Naive B cell (primary cell): ENCODE measurements at regions not wholly inside any gene's neighbourhood (a gene's known extent, or its start where the extent isn't known, plus 50 kb on each side); places are given as distances from the start of the nearest gene placed in this dataset.

ENCODE experiments used
- ATAC-seq, 2 donors: fragments of 150-1000 bp; cut with Tn5 transposase; 2 replicates each; pipeline ENCODE4 v1.10.0; 2021; ENCODE audit warnings: low read depth in 2 of 2, mild to moderate bottlenecking in 2 of 2, moderate library complexity in 2 of 2
- DNase-seq: peaks from one replicate; pipeline ENCODE4 v3.0.0; 2022
- H3K27ac Mint-ChIP-seq, 6 donors: one replicate each; pipeline ENCODE4 v1.8.0; 2020 to 2022; ENCODE audit warnings: mild to moderate bottlenecking in 6 of 6, mixed read lengths in 6 of 6, moderate library complexity in 5 of 6, inconsistent platforms in 2 of 6
- H3K27me3 Mint-ChIP-seq, 3 donors: one replicate each; pipeline ENCODE4 v1.8.0; 2021 to 2022; ENCODE audit warnings: mixed read lengths in 3 of 3, mild to moderate bottlenecking in 1 of 3
- H3K36me3 Mint-ChIP-seq, 2 donors: one replicate each; pipeline ENCODE4 v1.8.0; 2020 to 2022; ENCODE audit warnings: mixed read lengths in 2 of 2, inconsistent platforms in 1 of 2, mild to moderate bottlenecking in 1 of 2
- H3K4me1 Mint-ChIP-seq, 3 donors: one replicate each; pipeline ENCODE4 v1.8.0; 2020 to 2022; ENCODE audit warnings: mixed read lengths in 3 of 3, inconsistent platforms in 1 of 3, mild to moderate bottlenecking in 1 of 3, moderate library complexity in 1 of 3
- H3K4me3 Mint-ChIP-seq, 8 donors: one replicate each; pipeline ENCODE4 v1.8.0; 2020 to 2022; ENCODE audit warnings: mild to moderate bottlenecking in 8 of 8, mixed read lengths in 8 of 8, moderate library complexity in 8 of 8, inconsistent platforms in 2 of 8
- H3K9me3 Mint-ChIP-seq, 7 donors: one replicate each; pipeline ENCODE4 v1.8.0; 2020 to 2022; ENCODE audit warnings: mixed read lengths in 7 of 7, mild to moderate bottlenecking in 5 of 7, inconsistent platforms in 2 of 7, moderate library complexity in 1 of 7

DNA sequence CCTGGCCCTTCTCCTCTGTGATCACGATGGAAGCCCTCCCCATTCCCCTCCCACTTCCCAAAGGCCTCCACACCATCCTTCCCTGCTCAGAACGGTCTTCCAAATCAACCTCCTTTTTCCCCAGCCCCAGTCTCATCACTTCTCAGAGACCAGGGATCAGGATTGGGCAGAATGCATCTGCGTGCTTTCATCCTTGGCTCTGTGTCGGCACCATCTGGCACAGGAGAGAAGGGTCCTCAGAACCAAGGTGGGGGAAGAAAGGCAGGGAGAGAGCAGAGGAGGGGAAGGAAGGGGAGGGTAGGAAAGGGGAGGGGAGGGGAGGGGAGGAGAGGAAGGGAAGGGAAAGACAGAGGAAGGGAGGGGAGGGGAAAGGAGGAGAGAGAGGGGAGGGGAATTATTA, 52.4 kb upstream of the FICD start:
- no peak for DNase-seq
- no peak overlapping the region for H3K4me3 Mint-ChIP-seq
- H3K9me3 Mint-ChIP-seq: peaks cover 0 to 2% (median 0%) of the 10 kb centered on the region in 7 donors
- ATAC-seq: no peak
- no peaks in the 10 kb centered on the region for H3K4me1 Mint-ChIP-seq
- no peaks in the 10 kb centered on the region for H3K36me3 Mint-ChIP-seq
- H3K27ac Mint-ChIP-seq: peak overlapping the region in 1 of 6 donors; percentile 84
- H3K27me3 Mint-ChIP-seq: peaks cover 41 to 52% (median 49%) of the 10 kb centered on the region in 3 donors

DNA sequence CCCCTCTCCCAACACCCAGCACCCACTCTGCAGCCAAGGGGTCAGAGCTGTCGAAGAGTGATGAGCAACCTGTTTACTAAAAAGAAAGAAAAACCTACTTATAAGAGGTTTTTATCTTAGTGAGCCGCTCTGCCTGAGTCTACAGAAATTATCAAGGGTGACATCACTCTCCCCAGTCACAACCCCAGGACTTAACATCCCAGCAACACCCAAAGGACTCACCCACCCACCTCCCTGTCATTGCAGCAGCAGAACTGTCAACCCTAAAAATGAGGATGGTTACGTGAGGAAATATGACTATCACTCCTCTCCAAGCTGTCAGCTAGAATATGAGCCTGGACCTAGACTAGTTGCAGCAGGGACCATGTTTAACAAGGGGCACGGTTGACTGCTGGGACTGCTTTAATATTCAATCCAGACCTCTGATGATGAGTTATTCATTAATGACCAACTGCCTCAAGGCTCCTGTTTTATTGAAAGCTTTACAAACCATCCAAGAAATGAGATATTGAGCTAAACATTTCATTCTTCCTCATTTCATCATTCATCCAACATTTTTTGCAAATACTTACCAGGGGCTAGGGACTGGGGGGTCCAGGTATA, 53.9 kb upstream of the FICD start:
- Mint-ChIP-seq H3K4me3 (no peak overlapping the region), H3K9me3 (peaks cover 0 to 3% (median 0%) of the 10 kb centered on the region in 7 donors), H3K36me3 (no peaks in the 10 kb centered on the region), H3K4me1 (no peaks in the 10 kb centered on the region), H3K27ac (no peak overlapping the region), H3K27me3 (peaks cover 32 to 42% (median 39%) of the 10 kb centered on the region in 3 donors)
- ATAC-seq: no peak
- no peak for DNase-seq

DNA sequence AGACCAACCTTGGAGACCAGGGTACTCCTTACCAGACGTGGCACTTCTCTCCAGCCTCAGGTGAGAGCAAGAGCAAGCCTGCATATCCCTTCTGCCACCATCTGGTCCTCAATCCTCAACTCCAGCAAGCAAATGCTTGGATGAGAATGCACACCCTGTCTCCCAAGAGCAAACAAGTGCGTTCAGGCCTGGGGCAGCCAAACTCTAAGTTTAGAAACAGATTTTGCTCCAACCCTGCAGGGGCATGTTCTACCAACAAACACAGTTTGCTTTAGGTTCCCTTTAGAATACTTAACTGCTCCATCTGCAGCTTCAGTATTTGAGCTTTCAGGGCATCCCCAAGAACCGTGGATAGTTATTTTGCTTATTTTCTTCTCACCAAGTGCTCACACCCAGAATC, 55.9 kb upstream of the FICD start:
- peaks cover 0 to 3% (median 1%) of the 10 kb centered on the region in 7 donors for H3K9me3 Mint-ChIP-seq
- no peak for ATAC-seq
- H3K27ac Mint-ChIP-seq: peak overlapping the region in 1 of 6 donors; percentile 12
- peaks cover 34 to 42% (median 38%) of the 10 kb centered on the region in 3 donors for H3K27me3 Mint-ChIP-seq
- no peaks in the 10 kb centered on the region for H3K4me1 Mint-ChIP-seq
- no peak for DNase-seq
- no peak overlapping the region for H3K4me3 Mint-ChIP-seq
- H3K36me3 Mint-ChIP-seq: no peaks in the 10 kb centered on the region

DNA sequence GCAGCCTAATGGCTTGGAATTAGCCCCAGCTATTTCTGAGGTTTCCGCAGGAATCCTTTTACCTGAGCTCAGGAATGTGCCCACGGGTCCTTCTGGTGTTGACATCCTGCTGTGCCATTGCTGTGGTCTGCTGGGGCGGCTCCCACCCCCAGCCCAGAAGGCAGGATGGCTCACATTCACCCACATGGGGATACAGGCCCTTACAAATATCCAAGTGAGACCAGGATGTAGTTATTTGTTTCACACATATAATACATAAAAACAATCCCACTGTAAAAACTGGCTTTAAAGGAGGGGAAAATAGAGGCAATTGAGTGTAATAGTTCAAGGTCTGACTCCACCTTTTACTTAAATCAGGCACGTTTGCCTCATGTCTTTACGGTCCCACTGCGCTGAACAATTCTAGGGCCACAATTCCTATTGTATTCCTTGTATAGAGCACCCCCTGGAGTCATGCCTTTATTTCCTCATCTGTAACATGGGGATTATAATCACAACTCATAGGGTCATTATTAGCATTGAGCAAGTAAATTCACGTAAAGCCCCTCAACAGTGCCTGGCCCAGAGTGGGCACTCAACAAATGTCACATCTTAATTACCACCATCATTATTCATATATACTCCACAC, 57.2 kb upstream of the FICD start:
- no peak for ATAC-seq
- no peak overlapping the region for H3K27ac Mint-ChIP-seq

DNA sequence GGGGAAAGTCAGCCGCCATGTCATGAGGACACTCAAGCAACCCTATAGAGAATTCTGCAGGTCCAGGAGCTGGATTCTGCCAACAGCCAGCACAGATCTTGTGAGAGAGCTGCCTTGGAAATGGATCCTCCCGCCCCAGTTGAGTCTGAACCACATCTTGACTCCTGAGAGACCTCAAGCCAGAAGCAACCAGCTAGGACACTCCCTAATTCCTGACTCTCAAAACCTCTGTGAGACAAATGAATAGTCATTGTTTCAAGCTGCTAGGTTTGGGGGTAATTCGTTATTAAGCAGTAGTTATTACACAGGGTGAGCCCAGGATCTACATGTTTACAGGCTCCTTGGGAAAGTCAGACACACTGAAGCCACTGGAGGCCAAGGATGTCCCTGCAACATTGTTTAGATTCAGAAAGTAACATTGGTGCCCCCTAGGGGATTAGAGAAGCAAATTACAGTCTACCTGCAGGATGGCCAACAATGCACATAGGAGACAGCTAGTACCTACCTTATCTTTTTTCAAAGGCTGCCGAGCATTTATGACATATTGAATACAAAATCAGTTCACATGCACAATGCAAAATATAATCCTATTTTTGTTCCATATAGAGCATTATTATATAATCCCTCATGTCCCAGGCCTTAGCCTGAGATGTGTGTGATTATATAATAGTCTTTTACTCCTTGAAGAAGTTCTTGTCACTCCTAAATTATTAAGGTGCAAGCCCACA, 57.9 kb upstream of the FICD start:
- Mint-ChIP-seq H3K4me1 (no peaks in the 10 kb centered on the region), H3K36me3 (no peaks in the 10 kb centered on the region), H3K4me3 (peak overlapping the region in 2 of 8 donors; percentile 4 to 37), H3K27ac (no peak overlapping the region), H3K27me3 (peaks cover 28 to 36% (median 31%) of the 10 kb centered on the region in 3 donors), H3K9me3 (peaks cover 0 to 3% (median 1%) of the 10 kb centered on the region in 7 donors)
- DNase-seq: peak; percentile 7
- ATAC-seq: no peak

More for the DNA sequence above, 57.2 kb upstream of the FICD start:
- H3K9me3 Mint-ChIP-seq: peaks cover 0 to 3% (median 1%) of the 10 kb centered on the region in 7 donors
- no peaks in the 10 kb centered on the region for H3K36me3 Mint-ChIP-seq
- no peak overlapping the region for H3K4me3 Mint-ChIP-seq
- peaks cover 31 to 32% (median 31%) of the 10 kb centered on the region in 3 donors for H3K27me3 Mint-ChIP-seq
- H3K4me1 Mint-ChIP-seq: no peaks in the 10 kb centered on the region
- no peak for DNase-seq

DNA sequence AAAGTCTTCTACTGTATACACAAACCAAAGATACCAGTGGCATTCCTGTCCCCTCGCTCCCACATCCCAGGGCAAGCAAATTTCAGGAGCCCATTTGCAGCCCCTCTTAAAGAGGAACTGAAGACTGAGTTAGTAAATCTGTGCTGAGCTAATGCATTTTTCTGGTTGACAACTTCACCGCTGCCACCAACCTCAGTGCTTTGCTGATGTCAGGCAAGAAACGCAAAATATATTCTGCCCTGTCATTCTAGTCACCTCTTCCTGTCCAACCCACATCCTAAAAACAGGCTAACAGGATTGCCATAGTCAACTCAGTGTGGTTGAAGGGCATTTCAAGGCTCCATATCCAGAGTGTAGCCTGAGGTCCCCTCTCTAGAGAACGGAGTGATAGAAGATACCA, 59.4 kb upstream of the FICD start:
- H3K36me3 Mint-ChIP-seq: no peaks in the 10 kb centered on the region
- ATAC-seq (no peak), DNase-seq (no peak)
- peaks cover 0 to 5% (median 1%) of the 10 kb centered on the region in 7 donors for H3K9me3 Mint-ChIP-seq
- peak overlapping the region in 1 of 8 donors; percentile 4 for H3K4me3 Mint-ChIP-seq
- H3K27me3 Mint-ChIP-seq: peaks cover 25 to 43% (median 41%) of the 10 kb centered on the region in 3 donors
- H3K27ac Mint-ChIP-seq: peak overlapping the region in 1 of 6 donors; percentile 34
- H3K4me1 Mint-ChIP-seq: no peaks in the 10 kb centered on the region

DNA sequence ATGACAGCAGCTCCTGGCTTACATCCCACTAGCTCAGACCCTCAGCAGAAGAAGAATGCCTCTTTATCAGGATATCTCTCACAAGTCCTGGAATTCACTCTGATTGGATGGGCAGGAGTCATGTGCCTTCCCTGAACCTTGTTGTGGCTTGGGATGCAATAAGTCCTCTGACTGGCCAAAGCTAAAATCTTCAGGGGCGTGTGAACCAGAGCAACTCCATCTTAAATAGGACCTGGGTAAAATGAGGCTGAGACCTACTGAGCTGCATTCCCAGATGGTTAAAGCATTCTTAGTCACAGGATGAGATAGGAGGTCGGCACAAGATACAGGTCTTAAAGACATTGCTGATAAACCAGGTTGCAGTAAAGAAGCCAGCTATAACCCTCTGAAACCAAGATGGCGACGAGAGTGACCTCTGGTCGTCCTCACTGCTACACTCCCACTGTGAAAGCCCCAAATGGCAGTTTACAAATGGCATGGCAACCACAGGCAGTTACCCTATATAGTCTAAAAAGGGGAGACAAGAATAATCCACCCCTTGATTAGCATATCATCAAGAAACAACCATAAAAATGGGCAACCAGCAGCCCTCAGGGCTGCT, 60.4 kb upstream of the FICD start:
- no peak overlapping the region for H3K4me3 Mint-ChIP-seq
- no peak overlapping the region for H3K27ac Mint-ChIP-seq
- H3K9me3 Mint-ChIP-seq: peaks cover 0 to 5% (median 1%) of the 10 kb centered on the region in 7 donors
- no peaks in the 10 kb centered on the region for H3K4me1 Mint-ChIP-seq
- DNase-seq: no peak
- no peaks in the 10 kb centered on the region for H3K36me3 Mint-ChIP-seq
- H3K27me3 Mint-ChIP-seq: peaks cover 22 to 45% (median 44%) of the 10 kb centered on the region in 3 donors
- no peak for ATAC-seq

DNA sequence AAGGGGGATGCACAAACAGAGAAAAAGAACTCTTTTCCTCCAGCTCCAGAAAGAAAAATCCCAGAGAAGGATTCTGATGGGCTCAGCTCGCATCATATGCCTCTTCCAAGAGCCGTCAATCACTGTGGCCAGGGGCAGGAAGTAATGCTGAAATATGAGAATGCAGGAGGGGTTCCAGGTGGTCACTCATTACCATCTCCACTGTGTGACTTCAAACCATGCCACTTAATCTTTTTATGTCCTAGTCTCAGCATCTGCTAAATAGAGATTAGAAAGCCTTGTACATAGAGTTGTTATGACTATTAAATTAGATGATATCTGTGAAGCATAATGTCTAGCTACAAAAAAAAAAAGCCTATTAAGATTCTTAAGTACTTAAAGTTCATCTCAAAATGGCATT, 65.6 kb upstream of the FICD start:
- ATAC-seq: no peak
- H3K27ac Mint-ChIP-seq: peak overlapping the region in 1 of 6 donors; percentile 27
- DNase-seq: no peak
- peaks cover 0 to 5% (median 0%) of the 10 kb centered on the region in 7 donors for H3K9me3 Mint-ChIP-seq
- no peaks in the 10 kb centered on the region for H3K36me3 Mint-ChIP-seq
- no peak overlapping the region for H3K4me3 Mint-ChIP-seq
- H3K27me3 Mint-ChIP-seq: peaks cover 26 to 43% (median 36%) of the 10 kb centered on the region in 3 donors
- H3K4me1 Mint-ChIP-seq: no peaks in the 10 kb centered on the region

DNA sequence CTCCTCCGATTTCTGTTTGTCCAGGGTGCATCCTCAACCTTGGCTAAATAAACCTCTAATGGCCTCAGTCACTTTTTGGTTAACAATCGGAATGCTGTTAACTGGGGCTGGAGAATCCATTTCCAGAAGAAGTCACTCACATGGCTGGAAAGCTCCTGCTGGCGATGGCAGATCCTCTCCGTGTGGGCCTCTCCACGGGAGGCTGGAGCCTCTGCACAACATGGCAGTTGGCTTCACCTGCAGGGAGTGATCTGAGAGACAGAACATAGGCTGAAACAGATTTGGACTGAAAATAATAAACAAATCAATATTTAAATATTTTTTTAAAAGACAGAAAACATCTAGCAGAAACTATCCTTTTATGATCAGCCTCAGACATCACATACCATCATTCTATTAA, 66.8 kb upstream of the FICD start:
- Mint-ChIP-seq H3K4me1 (no peaks in the 10 kb centered on the region), H3K9me3 (peaks cover 0 to 5% (median 0%) of the 10 kb centered on the region in 7 donors), H3K36me3 (no peaks in the 10 kb centered on the region), H3K4me3 (peak overlapping the region in 1 of 8 donors; percentile 54), H3K27ac (no peak overlapping the region), H3K27me3 (peaks cover 27 to 42% (median 33%) of the 10 kb centered on the region in 3 donors)
- ATAC-seq (no peak), DNase-seq (no peak)

DNA sequence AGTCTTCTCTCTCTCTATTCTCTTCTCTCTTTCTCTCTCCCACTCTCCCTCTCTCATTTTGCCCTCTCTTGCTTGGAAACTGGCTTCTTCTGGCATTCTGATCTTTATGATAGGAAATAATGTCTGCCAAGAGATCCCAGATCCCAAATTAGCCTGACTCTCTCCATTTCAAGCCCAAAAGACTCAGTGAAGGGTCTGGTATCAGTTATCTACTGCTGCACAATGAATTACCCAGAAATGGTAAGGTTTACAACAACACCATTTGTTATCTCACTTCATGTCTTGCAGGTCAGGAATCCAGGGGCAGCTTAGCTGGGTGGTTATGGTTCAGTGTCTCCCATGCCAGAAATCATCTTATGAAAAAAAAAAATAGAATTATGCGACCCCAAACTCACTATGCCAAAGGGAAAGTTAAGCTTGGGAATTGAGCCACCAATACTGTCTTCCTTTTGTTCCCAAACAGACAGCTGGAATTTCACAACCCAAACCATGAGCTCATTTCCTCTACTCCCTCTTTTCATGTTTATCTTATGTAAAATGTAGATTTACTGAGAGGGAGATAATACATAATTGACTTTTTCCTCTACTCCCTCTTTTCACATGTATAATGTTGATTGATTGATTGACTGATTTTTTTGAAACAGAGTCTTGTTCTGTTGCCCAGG, 67.8 kb upstream of the FICD start:
- H3K27me3 Mint-ChIP-seq: peaks cover 27 to 39% (median 28%) of the 10 kb centered on the region in 3 donors
- H3K4me1 Mint-ChIP-seq: no peaks in the 10 kb centered on the region
- H3K36me3 Mint-ChIP-seq: no peaks in the 10 kb centered on the region
- no peak overlapping the region for H3K27ac Mint-ChIP-seq
- DNase-seq: no peak
- H3K9me3 Mint-ChIP-seq: peaks cover 0 to 5% (median 0%) of the 10 kb centered on the region in 7 donors
- ATAC-seq: no peak
- no peak overlapping the region for H3K4me3 Mint-ChIP-seq

DNA sequence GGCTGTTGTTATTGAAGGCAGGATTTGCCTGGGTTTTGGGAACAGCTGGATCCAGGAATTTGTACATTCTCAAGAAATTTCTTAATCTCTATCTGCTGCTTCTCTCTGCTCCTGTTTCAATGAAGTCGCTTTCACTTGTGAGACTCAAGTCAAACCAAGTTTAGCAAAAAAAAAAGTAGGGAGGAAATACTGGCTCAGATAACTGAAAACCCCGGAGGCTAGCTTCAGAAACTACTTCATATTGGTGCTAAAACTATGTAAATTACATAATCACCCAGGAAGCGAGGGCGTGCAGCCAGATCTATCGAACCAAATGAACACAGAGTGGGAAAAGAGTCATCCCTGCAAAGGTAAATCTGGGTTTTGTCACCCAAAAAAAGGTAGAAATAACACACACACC, 68.3 kb upstream of the FICD start:
- Mint-ChIP-seq H3K27me3 (peaks cover 22 to 33% (median 33%) of the 10 kb centered on the region in 3 donors), H3K9me3 (no peaks in the 10 kb centered on the region), H3K36me3 (no peaks in the 10 kb centered on the region), H3K4me1 (no peaks in the 10 kb centered on the region), H3K27ac (no peak overlapping the region), H3K4me3 (no peak overlapping the region)
- ATAC-seq (no peak), DNase-seq (no peak)

DNA sequence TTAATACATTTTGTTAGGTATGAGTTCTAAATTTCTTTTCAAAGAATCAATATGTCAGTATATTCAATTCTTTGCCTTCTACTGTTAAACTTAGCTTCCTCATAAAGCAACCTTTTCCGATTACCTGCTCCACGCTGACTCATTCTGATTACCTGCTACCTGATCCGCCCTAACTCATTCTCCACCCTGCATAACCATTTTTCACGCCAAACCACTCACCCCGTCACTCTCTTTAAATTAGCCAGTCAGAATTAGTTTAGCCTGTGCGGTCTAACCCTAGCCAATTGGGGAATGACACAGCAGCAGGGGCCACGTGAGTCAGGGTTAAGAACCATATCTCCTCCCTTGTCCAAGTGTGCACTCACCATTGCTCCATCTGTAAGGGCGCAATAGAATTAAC, 72.2 kb upstream of the FICD start:
- ATAC-seq (no peak), DNase-seq (no peak)
- Mint-ChIP-seq H3K36me3 (no peaks in the 10 kb centered on the region), H3K4me1 (no peaks in the 10 kb centered on the region), H3K9me3 (peaks cover 0 to 2% (median 0%) of the 10 kb centered on the region in 7 donors), H3K27ac (no peak overlapping the region), H3K27me3 (peaks cover 31 to 46% (median 32%) of the 10 kb centered on the region in 3 donors), H3K4me3 (no peak overlapping the region)

DNA sequence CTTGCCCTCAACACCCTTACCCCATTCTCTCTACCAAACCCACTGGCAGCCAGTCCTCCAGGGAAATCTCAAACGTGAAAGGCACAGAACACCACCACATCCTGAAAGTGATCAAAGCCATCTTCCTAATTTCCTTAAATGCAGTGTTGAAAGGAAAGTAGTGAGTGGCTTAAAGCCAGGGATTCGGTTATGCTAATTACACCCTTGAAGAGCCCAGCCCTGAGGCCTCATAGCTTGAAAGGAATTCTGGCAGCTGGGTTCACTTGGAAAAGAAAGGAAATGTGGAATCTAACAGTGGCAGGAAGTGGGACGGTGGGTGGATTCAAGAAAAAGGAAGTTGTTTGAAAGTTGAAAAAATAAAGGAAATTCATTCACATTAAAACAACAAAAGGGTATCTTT, 73.0 kb upstream of the FICD start:
- Mint-ChIP-seq H3K27ac (no peak overlapping the region), H3K27me3 (peaks cover 24 to 43% (median 31%) of the 10 kb centered on the region in 3 donors), H3K36me3 (no peaks in the 10 kb centered on the region), H3K9me3 (peaks cover 0 to 2% (median 0%) of the 10 kb centered on the region in 7 donors), H3K4me1 (no peaks in the 10 kb centered on the region), H3K4me3 (no peak overlapping the region)
- DNase-seq (no peak), ATAC-seq (no peak)
